Tibial nerve (tissue), 4 donors: ENCODE measurements at regions not wholly inside any gene's neighbourhood (a gene's known extent, or its start where the extent isn't known, plus 50 kb on each side); places are given as distances from the start of the nearest gene placed in this dataset.

Experiments
- DNase-seq, 2 donors: peaks; one replicate each; pipeline ENCODE4 v3.0.0-alpha.2; 2019; ENCODE audit warnings: low spot score in 2 of 2
- H3K27ac ChIP-seq, 4 donors: fragments of 200-600 bp; sonication (generic) in 3 of 4; one replicate each; pipeline ENCODE4 v1.5.1; 2017 to 2019; ENCODE audit warnings: mild to moderate bottlenecking in 1 of 4
- H3K27me3 ChIP-seq, 2 donors: fragments of 200-600 bp; sonication (generic) in 1 of 2; one replicate each; pipeline versions ENCODE4 v1.5.1 to v1.6.0; 2017 to 2019
- H3K36me3 ChIP-seq, 3 donors: fragments of 200-600 bp; sonication (generic); one replicate each; pipeline ENCODE4 v1.5.1; 2018 to 2019
- H3K4me1 ChIP-seq, 4 donors: fragments of 200-600 bp; sonication (generic) in 3 of 4; one replicate each; pipeline ENCODE4 v1.5.1; 2017 to 2019
- H3K4me3 ChIP-seq, 4 donors: fragments of 200-600 bp; sonication (generic) in 3 of 4; one replicate each; pipeline ENCODE4 v1.5.1; 2017 to 2019; ENCODE audit warnings: mild to moderate bottlenecking in 1 of 4, moderate library complexity in 1 of 4
- H3K9me3 ChIP-seq, 4 donors: fragments of 200-600 bp; sonication (generic) in 3 of 4; one replicate each; pipeline ENCODE4 v1.5.1; 2017 to 2019
- EP300 ChIP-seq, 2 donors: sonication (generic); formaldehyde crosslinking; IDR thresholded peaks; one replicate each; pipeline ENCODE4 v1.6.1; 2017; ENCODE audit warnings: antibody characterized with exemption in 2 of 2, mild to moderate bottlenecking in 1 of 2
- POLR2A ChIP-seq, 2 donors: fragments of 450-650 bp; IDR thresholded peaks; one replicate each; pipeline ENCODE4 v1.6.1; 2017; ENCODE audit warnings: antibody characterized with exemption in 2 of 2, mild to moderate bottlenecking in 2 of 2, moderate library complexity in 2 of 2
- WGBS, 2 donors: methylation state at CpG; one replicate each; pipeline ENCODE4 v1.1.5; 2018; 5-methylcytosine and 5-hydroxymethylcytosine counted together
- TF ChIP-seq, protein P1 (sequence below), 5 experiments: fragments of 200-600 bp in 3 of 5; fragments of 450-650 bp in 2 of 5; sonication (generic) in 3 of 5; IDR thresholded peaks; one replicate each; pipeline ENCODE4 v1.5.1; 2016 to 2019; ENCODE audit warnings: antibody characterized with exemption in 5 of 5, mild to moderate bottlenecking in 3 of 5, moderate library complexity in 2 of 5

DNA sequence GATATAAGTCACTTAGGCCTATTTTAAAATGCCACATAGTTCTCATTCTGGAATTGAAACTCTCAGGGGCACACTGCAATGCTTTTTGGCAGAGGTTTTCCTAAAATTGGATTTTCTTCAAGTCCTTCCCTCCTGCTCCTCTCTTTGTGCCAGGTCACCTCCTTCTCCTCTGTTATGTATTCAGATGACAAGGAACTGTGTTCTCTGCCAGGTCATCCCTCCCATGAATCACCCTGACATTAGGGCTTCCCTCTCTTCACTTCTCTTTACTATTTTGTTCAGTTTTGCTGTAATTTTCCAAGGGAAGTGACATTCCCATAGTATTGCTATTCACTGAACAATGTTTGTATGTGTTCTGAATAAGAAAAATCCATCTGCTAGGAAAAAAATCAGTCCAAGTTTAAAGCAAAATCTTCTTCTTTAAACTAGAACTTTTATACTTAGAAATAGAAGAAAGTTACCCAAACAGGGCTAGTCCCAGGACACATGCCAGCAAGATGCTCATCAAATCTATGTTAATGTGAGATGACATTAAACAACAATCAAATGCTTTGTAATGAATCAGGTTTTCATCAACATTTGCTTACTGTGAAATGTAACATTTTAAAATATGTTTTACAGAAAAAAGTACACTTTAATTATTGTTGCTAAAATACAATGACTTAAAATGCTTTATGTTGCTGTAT, 461.1 kb downstream of the MMUT start:
- TF ChIP-seq EP300 (IDR thresholded peaks at IDR 0.05) (no peak), POLR2A (IDR thresholded peaks at IDR 0.05) (no peak)
- TF ChIP-seq, protein P1, sequence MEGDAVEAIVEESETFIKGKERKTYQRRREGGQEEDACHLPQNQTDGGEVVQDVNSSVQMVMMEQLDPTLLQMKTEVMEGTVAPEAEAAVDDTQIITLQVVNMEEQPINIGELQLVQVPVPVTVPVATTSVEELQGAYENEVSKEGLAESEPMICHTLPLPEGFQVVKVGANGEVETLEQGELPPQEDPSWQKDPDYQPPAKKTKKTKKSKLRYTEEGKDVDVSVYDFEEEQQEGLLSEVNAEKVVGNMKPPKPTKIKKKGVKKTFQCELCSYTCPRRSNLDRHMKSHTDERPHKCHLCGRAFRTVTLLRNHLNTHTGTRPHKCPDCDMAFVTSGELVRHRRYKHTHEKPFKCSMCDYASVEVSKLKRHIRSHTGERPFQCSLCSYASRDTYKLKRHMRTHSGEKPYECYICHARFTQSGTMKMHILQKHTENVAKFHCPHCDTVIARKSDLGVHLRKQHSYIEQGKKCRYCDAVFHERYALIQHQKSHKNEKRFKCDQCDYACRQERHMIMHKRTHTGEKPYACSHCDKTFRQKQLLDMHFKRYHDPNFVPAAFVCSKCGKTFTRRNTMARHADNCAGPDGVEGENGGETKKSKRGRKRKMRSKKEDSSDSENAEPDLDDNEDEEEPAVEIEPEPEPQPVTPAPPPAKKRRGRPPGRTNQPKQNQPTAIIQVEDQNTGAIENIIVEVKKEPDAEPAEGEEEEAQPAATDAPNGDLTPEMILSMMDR (IDR thresholded peaks at IDR 0.05), result no peak
- no peaks in the 10 kb centered on the region for H3K36me3 ChIP-seq
- H3K4me3 ChIP-seq, result no peak overlapping the region
- peaks cover 0 to 8% (median 0%) of the 10 kb centered on the region in 4 donors for H3K4me1 ChIP-seq
- H3K9me3 ChIP-seq, result no peaks in the 10 kb centered on the region
- no peak overlapping the region for H3K27ac ChIP-seq
- H3K27me3 ChIP-seq, result no peaks in the 10 kb centered on the region
- DNase-seq, result no peak

DNA sequence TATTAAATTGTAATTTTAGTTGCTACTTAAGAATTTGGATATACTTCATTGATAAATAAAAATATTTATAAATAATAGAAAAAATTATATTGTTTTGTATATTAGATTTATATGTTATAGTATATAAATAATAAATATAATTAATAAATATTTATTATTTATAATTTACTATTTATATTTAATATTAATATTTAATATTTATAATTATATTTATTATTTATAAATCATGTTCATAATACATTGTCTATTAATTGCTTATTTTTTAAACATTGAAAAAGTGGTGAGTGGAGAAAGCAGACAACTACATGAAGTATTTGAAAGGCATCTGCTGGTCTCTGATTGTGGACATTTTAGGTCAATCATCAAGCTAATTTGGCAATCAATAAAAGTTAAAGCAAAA, 464.5 kb downstream of the MMUT start:
- Histone ChIP-seq H3K36me3 (no peaks in the 10 kb centered on the region), H3K9me3 (no peaks in the 10 kb centered on the region), H3K27me3 (no peaks in the 10 kb centered on the region), H3K4me3 (no peak overlapping the region), H3K27ac (no peak overlapping the region), H3K4me1 (peaks cover 0 to 8% (median 0%) of the 10 kb centered on the region in 4 donors)
- TF ChIP-seq EP300 (IDR thresholded peaks at IDR 0.05) (no peak), POLR2A (IDR thresholded peaks at IDR 0.05) (no peak)
- TF ChIP-seq, protein P1 (IDR thresholded peaks at IDR 0.05), result no peak
- DNase-seq, result no peak

DNA sequence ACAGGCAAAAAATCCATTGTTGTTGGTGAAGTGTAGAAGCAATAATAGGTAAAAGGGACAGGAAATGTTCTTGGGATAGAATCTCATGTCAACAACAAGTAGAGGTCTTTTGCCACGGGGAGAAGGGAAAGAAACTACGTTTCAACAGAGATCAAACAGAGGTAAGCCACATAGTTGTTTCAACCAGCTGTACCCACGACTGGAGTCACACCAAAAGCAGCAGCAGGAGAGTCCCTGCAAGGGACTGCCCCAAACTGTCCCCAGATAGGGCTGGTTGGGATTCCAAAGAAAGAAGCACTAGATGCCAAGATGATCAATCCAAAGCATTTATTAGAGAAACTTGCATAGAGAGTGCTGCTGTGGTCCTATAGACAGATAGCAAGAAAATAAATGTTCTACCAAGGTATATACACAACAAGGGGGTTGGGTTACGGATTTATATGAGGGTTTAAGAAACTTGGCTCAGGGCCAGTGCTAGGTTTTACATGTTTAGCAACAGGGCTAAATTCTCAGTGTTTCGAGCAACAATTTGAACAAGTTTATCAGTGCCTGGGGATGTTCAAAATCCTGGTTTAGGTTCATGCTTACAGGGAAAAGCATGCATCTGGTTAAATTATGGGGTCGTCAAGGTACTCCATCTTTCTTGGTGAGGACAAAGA, 466.5 kb downstream of the MMUT start:
- Histone ChIP-seq H3K36me3 (no peaks in the 10 kb centered on the region), H3K4me1 (peaks cover 0 to 2% (median 0%) of the 10 kb centered on the region in 4 donors), H3K9me3 (no peaks in the 10 kb centered on the region), H3K4me3 (no peak overlapping the region), H3K27ac (no peak overlapping the region), H3K27me3 (no peaks in the 10 kb centered on the region)
- no peak for TF ChIP-seq POLR2A (IDR thresholded peaks at IDR 0.05)
- TF ChIP-seq, protein P1 (IDR thresholded peaks at IDR 0.05), result no peak
- TF ChIP-seq EP300 (IDR thresholded peaks at IDR 0.05), result no peak
- 66 to 73% methylated on average over 6 of the region's 6 CpGs for WGBS, 2 donors
- no peak for DNase-seq

DNA sequence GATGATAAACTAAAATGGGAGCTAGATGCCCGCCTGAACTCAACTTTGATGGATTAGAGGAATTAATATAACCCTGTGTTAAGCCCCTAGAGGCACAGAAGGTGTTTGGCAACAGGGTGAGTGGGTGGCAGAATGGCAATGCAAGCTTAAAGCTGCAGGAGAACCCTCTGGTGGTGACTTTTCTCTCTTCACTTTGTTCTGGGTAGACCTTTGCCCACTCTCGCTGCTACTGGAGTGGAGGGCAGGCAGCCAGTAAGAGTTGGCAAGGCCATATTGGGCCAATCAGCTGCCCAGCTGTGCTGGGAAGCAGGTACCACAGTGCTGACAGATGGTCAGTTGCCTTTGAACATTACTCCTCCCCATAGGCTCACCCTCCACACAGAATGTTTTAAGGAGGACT, 468.2 kb downstream of the MMUT start:
- 68 to 75% methylated on average over 2 of the region's 2 CpGs for WGBS, 2 donors

DNA sequence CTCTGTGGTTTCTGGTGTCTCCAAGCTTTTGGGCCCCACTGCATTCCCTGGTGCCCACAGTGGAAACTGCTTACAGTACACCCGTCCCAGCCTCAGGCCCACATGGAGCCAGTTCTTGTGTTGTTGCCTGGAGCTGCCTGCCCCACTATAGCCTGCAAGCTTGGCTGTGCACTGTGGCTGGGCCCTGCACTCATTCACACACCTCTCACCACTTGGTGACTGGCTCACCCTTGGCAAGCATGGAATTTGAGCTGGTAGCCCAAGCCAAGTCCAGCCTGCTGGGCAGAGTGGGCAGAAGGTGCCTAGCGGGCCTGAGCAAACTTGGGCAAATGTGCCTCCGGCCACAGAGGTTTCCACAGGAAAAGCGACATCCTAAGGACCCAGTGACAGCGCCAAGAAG, 472.3 kb downstream of the MMUT start:
- Histone ChIP-seq H3K4me3 (no peak overlapping the region), H3K36me3 (no peaks in the 10 kb centered on the region), H3K4me1 (no peaks in the 10 kb centered on the region), H3K9me3 (peaks cover 0 to 25% (median 0%) of the 10 kb centered on the region in 4 donors), H3K27ac (no peak overlapping the region), H3K27me3 (no peaks in the 10 kb centered on the region)
- 94 to 96% methylated on average over 5 of the region's 5 CpGs for WGBS, 2 donors
- TF ChIP-seq, protein P1 (IDR thresholded peaks at IDR 0.05), result no peak
- TF ChIP-seq EP300 (IDR thresholded peaks at IDR 0.05) (no peak), POLR2A (IDR thresholded peaks at IDR 0.05) (no peak)
- no peak for DNase-seq

More for the DNA sequence above, 468.2 kb downstream of the MMUT start:
- Histone ChIP-seq H3K27ac (no peak overlapping the region), H3K27me3 (no peaks in the 10 kb centered on the region), H3K36me3 (no peaks in the 10 kb centered on the region), H3K4me1 (no peaks in the 10 kb centered on the region), H3K4me3 (no peak overlapping the region), H3K9me3 (peaks cover 0 to 9% (median 0%) of the 10 kb centered on the region in 4 donors)
- TF ChIP-seq POLR2A (IDR thresholded peaks at IDR 0.05), result no peak
- no peak for TF ChIP-seq EP300 (IDR thresholded peaks at IDR 0.05)
- TF ChIP-seq, protein P1 (IDR thresholded peaks at IDR 0.05), result no peak
- no peak for DNase-seq
